ENCODE measurements at regions not wholly inside any gene's neighbourhood (a gene's known extent, or its start where the extent isn't known, plus 50 kb on each side); places are given as distances from the start of the nearest gene placed in this dataset.

GRCh38 chr16:8088820-8089338 lies 501.4 kb downstream of the TMEM114 start:
- no peak for DNase-seq

GRCh38 chr16:8087597-8088289 lies 502.6 kb downstream of the TMEM114 start:
- DNase-seq: no peak
- TF ChIP-seq CTCF (IDR thresholded peaks at IDR 0.05; ENCODE audit: partially characterized antibody, unreplicated experiment): no peak
- Mint-ChIP-seq H3K36me3 (ENCODE audit: unreplicated experiment) (peaks cover 8% of the 10 kb centered on the region), H3K9me3 (ENCODE audit: unreplicated experiment) (no peaks in the 10 kb centered on the region), H3K27ac (ENCODE audit: unreplicated experiment) (peak overlapping the region; percentile 10), H3K4me1 (ENCODE audit: low read depth, unreplicated experiment) (peaks cover 8% of the 10 kb centered on the region), H3K4me3 (ENCODE audit: unreplicated experiment) (no peak overlapping the region), H3K27me3 (ENCODE audit: unreplicated experiment) (peaks cover 2% of the 10 kb centered on the region)

More at GRCh38 chr16:8088820-8089338, 501.4 kb downstream of the TMEM114 start:
- no peak overlapping the region for H3K4me3 Mint-ChIP-seq (ENCODE audit: unreplicated experiment)
- peaks cover 8% of the 10 kb centered on the region for H3K4me1 Mint-ChIP-seq (ENCODE audit: low read depth, unreplicated experiment)
- peaks cover 8% of the 10 kb centered on the region for H3K36me3 Mint-ChIP-seq (ENCODE audit: unreplicated experiment)
- no peak for TF ChIP-seq CTCF (IDR thresholded peaks at IDR 0.05; ENCODE audit: partially characterized antibody, unreplicated experiment)
- H3K9me3 Mint-ChIP-seq (ENCODE audit: unreplicated experiment): no peaks in the 10 kb centered on the region
- no peak overlapping the region for H3K27ac Mint-ChIP-seq (ENCODE audit: unreplicated experiment)
- H3K27me3 Mint-ChIP-seq (ENCODE audit: unreplicated experiment): peaks cover 2% of the 10 kb centered on the region

DNA sequence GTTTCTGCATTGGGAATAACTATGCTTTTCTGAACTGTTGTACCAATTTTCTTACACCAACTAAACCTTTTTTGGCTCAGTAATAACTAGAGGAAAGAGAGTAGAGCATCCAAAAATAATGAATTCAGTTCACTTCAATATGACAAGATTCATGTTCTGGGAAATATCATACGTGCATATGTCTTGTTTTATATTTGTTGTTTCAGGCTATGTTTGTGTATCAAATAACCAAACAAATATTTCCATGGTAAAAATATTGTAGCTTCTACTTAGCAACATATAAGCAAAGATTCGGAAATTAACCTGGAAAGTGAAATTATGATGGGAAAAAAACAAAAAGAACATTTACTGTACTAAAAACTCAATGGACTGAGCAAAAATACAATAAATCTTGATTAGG lies 503.2 kb downstream of the TMEM114 start:
- H3K9me3 Mint-ChIP-seq (ENCODE audit: unreplicated experiment): no peaks in the 10 kb centered on the region
- H3K27me3 Mint-ChIP-seq (ENCODE audit: unreplicated experiment): peaks cover 2% of the 10 kb centered on the region
- peaks cover 8% of the 10 kb centered on the region for H3K4me1 Mint-ChIP-seq (ENCODE audit: low read depth, unreplicated experiment)
- no peak for TF ChIP-seq CTCF (IDR thresholded peaks at IDR 0.05; ENCODE audit: partially characterized antibody, unreplicated experiment)
- no peak for DNase-seq
- H3K27ac Mint-ChIP-seq (ENCODE audit: unreplicated experiment): no peak overlapping the region
- no peak overlapping the region for H3K4me3 Mint-ChIP-seq (ENCODE audit: unreplicated experiment)
- peaks cover 8% of the 10 kb centered on the region for H3K36me3 Mint-ChIP-seq (ENCODE audit: unreplicated experiment)

DNA sequence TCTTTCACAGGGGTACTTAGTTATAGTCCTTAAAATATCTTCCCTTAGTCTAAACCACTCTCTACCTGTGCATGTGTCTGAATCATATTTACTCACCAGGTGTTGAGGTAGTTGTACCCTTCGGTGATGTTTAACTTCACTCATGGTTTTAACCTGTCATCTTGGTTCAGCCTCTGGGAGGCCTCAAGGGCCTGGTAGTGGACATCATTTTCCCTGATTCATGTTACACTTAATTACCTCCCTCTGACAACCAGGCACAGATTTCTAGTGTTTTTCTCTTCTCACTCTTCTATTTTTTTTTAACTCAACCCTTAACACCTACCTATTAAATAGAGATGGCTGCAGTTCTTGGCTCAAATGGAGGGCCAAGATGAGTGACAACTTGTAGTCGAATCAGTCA lies 505.4 kb downstream of the TMEM114 start:
- H3K9me3 Mint-ChIP-seq (ENCODE audit: unreplicated experiment): no peaks in the 10 kb centered on the region
- peaks cover 8% of the 10 kb centered on the region for H3K4me1 Mint-ChIP-seq (ENCODE audit: low read depth, unreplicated experiment)
- H3K27ac Mint-ChIP-seq (ENCODE audit: unreplicated experiment): no peak overlapping the region
- H3K4me3 Mint-ChIP-seq (ENCODE audit: unreplicated experiment): no peak overlapping the region
- TF ChIP-seq CTCF (IDR thresholded peaks at IDR 0.05; ENCODE audit: partially characterized antibody, unreplicated experiment): no peak
- no peaks in the 10 kb centered on the region for H3K36me3 Mint-ChIP-seq (ENCODE audit: unreplicated experiment)
- DNase-seq: no peak
- H3K27me3 Mint-ChIP-seq (ENCODE audit: unreplicated experiment): peaks cover 4% of the 10 kb centered on the region

DNA sequence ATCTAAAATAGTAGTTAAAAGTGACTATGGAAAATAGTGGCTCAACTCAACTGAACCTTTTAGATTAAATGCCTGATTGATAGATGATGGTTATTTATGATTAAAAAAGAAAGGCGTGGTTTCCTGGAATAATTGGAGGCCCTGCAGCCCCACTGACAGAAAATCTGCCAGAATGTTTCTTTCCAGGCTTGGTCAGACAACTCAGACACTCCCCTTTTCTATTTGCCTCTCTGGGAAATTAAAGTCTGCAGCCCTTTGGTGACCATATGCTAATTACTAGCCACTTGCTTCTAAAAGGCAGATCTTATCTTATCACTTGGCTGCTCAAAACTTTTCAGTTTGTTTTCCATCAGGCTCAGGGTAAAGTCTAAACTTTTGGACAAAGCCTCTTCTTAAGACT lies 506.0 kb downstream of the TMEM114 start:
- H3K27ac Mint-ChIP-seq (ENCODE audit: unreplicated experiment): no peak overlapping the region
- peaks cover 8% of the 10 kb centered on the region for H3K4me1 Mint-ChIP-seq (ENCODE audit: low read depth, unreplicated experiment)
- H3K36me3 Mint-ChIP-seq (ENCODE audit: unreplicated experiment): no peaks in the 10 kb centered on the region
- H3K9me3 Mint-ChIP-seq (ENCODE audit: unreplicated experiment): no peaks in the 10 kb centered on the region
- peaks cover 4% of the 10 kb centered on the region for H3K27me3 Mint-ChIP-seq (ENCODE audit: unreplicated experiment)
- TF ChIP-seq CTCF (IDR thresholded peaks at IDR 0.05; ENCODE audit: partially characterized antibody, unreplicated experiment): no peak
- H3K4me3 Mint-ChIP-seq (ENCODE audit: unreplicated experiment): no peak overlapping the region
- DNase-seq: no peak

Data from glutamatergic neuron (in vitro differentiated cells).